CD4-positive, alpha-beta T cell treated with Interleukin-17A for 1 hour (primary cell): ENCODE measurements at regions not wholly inside any gene's neighbourhood (a gene's known extent, or its start where the extent isn't known, plus 50 kb on each side); places are given as distances from the start of the nearest gene placed in this dataset.
A peak's percentile ranks its signal among the peaks of the same experiment; 100 is the strongest.
"Not testable (repeated sequence)": the region's sequence is repeated elsewhere in the genome, so short reads cannot be mapped to it uniquely, and the experiment has no call there.

Experiments
- DNase-seq: peaks from one replicate; pipeline ENCODE4 v3.0.0-alpha.2; 2020

- no peak for DNase-seq
Measured at GRCh38 chr11:91295591-91295990, 929.0 kb upstream of the FAT3 start.

- DNase-seq, result no peak
Measured at GRCh38 chr11:91293119-91293518, 931.5 kb upstream of the FAT3 start.

GRCh38 chr11:91272089-91272488 lies 952.5 kb upstream of the FAT3 start:
- no peak for DNase-seq

GRCh38 chr11:91268512-91269295 lies 955.9 kb upstream of the FAT3 start:
- DNase-seq, result not testable (repeated sequence)

GRCh38 chr11:91265946-91266345 lies 958.7 kb upstream of the FAT3 start:
- no peak for DNase-seq

- DNase-seq, result no peak
Measured at GRCh38 chr11:91264481-91264880, 960.1 kb upstream of the FAT3 start.

GRCh38 chr11:91263496-91264365 lies 960.9 kb upstream of the FAT3 start:
- DNase-seq, result no peak

GRCh38 chr11:91261513-91261912 lies 963.1 kb upstream of the FAT3 start:
- no peak for DNase-seq

GRCh38 chr11:91258876-91259275 lies 965.7 kb upstream of the FAT3 start:
- no peak for DNase-seq

GRCh38 chr11:91257667-91258066 lies 967.0 kb upstream of the FAT3 start:
- no peak for DNase-seq

GRCh38 chr11:91248199-91248807 lies 976.3 kb upstream of the FAT3 start:
- peak; percentile 9 for DNase-seq

GRCh38 chr11:91247009-91247735 lies 977.4 kb upstream of the FAT3 start:
- no peak for DNase-seq

GRCh38 chr11:91244912-91245311 lies 979.7 kb upstream of the FAT3 start:
- DNase-seq, result no peak

GRCh38 chr11:91243630-91244029 lies 981.0 kb upstream of the FAT3 start:
- no peak for DNase-seq

- no peak for DNase-seq
Measured at GRCh38 chr11:91243051-91243450, 981.6 kb upstream of the FAT3 start.

GRCh38 chr11:91241226-91241625 lies 983.4 kb upstream of the FAT3 start:
- no peak for DNase-seq

- no peak for DNase-seq
Measured at GRCh38 chr11:91239359-91239758, 985.3 kb upstream of the FAT3 start.

GRCh38 chr11:91231226-91231625 lies 993.4 kb upstream of the FAT3 start:
- no peak for DNase-seq

GRCh38 chr11:91230647-91231046 lies 994.0 kb upstream of the FAT3 start:
- no peak for DNase-seq

- DNase-seq, result no peak
Measured at GRCh38 chr11:91222830-91223229, 1000.0 kb upstream of the CHORDC1 start.

- no peak for DNase-seq
Measured at GRCh38 chr11:91220476-91221202, 997.8 kb upstream of the CHORDC1 start.

- no peak for DNase-seq
Measured at GRCh38 chr11:91219535-91219934, 996.7 kb upstream of the CHORDC1 start.
